ENCODE measurements at regions not wholly inside any gene's neighbourhood (a gene's known extent, or its start where the extent isn't known, plus 50 kb on each side); places are given as distances from the start of the nearest gene placed in this dataset.

DNA sequence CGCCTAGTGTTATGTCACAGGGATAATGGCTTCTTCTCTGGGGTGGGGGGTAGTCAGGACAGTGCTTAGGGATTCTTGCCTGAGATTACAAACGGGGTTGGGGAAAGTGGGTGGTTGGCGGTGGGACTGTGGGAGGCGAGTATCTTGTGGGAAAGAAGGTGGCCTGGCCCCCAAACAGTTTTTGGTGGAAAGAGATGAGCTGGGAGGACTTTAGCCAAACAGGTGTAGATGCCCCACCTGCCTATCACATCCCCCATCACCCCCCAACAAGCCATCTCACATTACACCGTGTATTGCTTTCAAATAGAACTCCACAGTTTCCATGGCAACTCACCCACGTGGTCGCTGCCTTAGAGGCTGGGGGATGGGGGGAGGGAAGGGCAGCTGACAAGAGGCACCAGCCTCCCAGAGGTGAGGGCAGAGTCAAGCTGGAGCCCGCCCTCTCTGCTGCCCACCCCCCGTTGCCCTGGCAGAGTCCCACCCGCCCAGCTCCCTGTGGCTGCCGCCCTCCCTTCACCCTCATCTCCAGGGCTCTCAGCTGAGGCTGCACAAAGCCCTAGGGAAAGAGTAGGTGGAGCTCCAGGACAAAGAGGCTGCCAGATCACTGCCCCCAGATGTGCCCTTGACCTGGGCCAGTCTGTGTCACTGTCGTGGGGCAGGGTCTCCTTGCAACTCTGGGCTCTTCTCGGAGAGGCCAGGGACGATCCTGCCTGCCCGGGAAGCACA is 98.3 kb downstream of the LRRC74A start:
- DNase-seq = peak; percentile 38

DNA sequence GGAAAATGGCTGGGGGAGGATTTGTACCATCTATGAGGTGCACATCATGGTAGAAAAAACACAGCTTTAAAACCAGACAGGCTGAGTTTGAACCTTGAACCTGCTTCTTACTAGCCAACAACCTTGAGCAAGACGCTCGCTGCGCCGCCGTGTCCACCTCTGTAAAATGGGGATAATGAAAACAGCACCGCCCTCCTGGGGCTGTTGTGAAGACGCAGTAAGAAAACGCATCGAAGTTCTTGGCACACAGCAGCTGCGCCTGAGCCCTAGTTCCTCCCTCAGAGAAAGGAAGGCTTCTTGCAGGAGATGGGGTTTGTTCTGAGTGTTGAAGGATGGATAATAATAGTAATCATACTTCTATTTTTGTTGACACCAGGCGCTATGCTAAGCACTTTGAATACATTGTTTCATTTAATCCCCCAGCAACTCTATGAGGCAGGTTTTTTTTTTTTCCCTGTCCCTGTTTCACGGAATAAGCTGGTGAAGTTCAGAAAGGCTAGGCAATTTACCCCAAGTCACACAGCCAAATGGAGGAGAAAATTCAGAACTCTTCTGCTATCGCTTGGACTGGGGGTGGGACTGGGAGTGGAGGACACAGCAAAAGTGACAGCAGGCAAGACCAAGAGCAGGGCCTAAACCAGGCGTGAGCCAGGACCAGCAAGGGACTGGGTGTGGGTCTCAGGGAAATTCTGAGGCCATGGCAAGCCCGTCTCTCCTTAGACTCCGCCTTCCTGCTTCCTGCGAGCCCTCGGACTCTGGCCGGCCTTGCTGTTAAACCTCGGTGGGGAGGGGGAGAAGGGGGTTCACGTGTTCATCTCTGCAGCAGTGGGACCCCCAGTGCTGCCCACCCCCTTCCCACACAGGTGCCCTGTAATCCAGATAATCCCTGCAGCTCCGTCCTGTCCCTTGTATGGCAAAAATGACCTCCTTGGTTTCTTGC is 97.5 kb downstream of the LRRC74A start:
- no peak for DNase-seq

DNA sequence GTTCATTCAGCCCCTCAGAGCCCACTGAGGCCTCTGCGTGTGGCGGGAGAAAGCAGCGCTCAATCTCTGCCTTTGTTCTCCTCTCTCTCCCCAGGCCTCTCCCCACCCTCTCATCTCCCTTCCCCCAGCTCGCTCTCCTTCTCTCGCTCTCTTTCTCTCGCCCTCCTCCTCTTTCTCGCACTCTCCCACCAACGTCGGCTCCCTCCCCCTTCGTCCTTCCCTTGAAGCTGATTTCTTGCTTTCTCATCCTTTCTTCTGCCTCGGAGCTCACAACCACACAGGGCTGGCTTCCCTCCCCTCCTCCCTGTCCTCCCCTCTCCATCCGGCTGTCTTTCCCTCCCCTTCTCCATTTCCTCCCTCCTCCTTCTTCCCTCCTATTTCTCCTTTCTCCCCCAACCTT is 96.4 kb downstream of the LRRC74A start:
- no peak for DNase-seq

DNA sequence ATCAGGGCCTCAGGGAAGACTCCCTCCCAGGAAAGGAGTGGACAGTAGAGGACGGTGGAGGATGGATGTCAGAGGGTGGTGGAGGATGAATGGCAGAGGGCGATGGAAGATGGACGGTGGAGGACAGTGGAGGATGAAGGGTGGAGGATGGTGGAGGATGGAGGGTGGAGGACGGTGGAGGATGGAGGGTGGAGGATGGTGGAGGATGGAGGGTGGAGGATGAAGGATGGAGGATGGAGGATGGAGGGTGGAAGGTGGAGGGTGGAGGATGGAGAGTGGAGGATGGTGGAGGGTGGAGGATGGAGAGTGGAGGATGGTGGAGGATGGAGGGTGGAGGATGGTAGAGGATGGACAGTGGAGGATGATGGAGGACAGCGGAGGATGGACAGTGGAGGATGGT is 95.9 kb downstream of the LRRC74A start:
- no peak for DNase-seq

DNA sequence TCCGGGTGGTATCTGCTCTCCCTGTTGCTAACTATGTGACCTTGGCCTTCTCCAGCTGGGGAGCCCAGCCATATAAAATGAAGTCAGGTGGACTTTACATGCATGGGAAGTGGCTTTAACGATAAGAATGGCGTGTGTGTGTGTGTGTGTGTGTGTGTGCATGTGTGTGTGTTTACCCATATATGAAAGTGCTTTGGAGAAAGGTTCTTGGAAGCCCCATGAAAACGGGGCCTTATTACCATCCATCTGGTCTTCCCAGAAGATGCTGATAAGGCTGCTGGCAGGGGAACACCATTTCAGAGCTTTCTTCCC is 94.8 kb downstream of the LRRC74A start:
- no peak for DNase-seq

DNA sequence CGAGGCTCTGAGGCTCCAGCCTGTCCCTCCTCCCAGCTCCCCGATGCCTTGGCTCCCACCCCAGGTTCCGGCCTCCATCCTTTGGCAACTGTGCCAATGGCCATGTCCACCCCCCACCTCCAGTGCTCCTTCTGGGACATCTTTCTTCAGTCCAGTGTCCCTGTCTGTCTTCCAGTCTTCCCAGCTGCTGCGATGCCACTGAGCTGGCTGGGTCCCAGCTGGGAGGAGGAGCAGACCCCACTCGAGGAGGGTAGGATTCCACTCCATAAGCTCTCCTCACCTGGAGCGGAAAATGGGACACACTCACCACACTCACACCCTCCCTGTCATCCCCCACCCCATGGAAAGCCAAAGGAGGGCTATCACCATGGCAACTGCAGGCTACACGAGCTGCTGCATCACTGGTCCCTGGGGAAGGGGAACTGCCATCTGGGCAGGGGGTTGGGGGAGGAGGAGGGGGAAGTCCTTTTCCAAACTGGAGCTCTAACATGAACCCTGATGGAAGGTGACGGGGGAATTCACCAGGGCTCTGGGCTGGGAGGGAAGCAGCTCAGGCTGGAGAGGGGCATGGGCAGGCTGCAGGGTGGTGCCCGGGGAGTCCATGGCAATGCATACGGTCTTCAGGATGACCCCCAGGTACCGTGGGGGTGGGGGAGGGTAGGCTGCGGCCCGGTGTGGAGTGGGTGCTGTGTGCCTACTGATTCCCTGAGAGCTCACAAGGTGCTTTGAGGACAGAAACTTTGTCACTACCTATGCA is 94.3 kb downstream of the LRRC74A start:
- DNase-seq = no peak

DNA sequence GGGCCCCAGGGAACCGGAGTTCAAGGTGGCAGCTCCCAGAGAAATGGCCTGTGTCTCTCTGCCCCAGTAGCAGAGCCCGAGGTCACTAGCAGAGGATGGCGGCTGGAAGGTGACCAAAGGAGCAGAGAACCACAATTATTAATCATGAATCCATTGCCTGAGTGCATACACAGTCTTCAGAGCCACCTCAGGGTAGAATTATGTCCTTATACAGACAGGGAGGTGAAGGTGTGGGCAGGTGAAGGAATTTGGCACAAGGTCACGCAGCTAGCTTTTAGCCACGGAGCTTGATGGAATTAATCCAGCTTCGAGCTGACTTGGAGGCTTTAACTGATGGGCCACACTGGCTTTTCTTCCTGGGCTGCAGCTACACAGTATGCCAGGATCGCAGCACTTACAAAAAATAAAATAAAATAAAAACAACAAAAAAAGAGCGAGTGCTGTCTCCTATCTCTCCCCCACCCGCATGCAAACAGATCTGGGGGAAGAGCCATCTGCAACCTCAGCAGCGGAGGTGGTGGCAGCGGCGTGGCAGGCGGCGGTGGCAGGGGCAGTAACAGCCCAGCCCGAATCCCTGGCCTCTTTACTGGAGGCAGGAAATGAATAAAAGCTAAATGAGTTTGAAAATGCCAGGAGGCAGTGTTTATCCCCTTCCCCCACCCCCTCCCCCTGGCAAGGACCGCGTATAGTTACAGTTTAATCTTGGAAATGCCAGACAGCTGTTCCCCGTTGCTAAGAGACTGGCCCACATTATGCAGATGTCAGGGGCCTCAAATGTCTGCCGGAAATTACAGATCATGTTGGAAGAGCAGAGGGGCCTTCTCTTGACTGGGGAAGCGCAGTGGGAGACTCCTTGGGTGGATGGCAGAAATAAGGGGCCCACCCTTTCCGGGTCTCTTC is 93.5 kb downstream of the LRRC74A start:
- DNase-seq = no peak
